ENCODE measurements at regions not wholly inside any gene's neighbourhood (a gene's known extent, or its start where the extent isn't known, plus 50 kb on each side); places are given as distances from the start of the nearest gene placed in this dataset.

GRCh38 chr1:84755216-84755615 is 65.0 kb upstream of the SSX2IP start:
- in situ Hi-C loops (cut with MboI; ENCODE audit: low pct_unique_long_range_greater_than_20kb, low sequenced_read_pairs, unreplicated experiment): loop anchor here (10.0 to 25.0 kb wide), 3 partner anchors 320 to 843 kb away; no protein-coding TSS in a partner anchor

GRCh38 chr1:84754386-84754703 is 64.1 kb upstream of the SSX2IP start:
- in situ Hi-C loops (cut with MboI; ENCODE audit: low pct_unique_long_range_greater_than_20kb, low sequenced_read_pairs, unreplicated experiment): loop anchor here (10.0 to 25.0 kb wide), 3 partner anchors 320 to 842 kb away; no protein-coding TSS in a partner anchor
- DNase-seq (ENCODE audit: low spot score): no peak
- TF ChIP-seq CTCF (IDR thresholded peaks at IDR 0.05; ENCODE audit: extremely low read depth, insufficient read depth, missing control alignments): no peak

More at GRCh38 chr1:84755216-84755615, 65.0 kb upstream of the SSX2IP start:
- no peak for TF ChIP-seq CTCF (IDR thresholded peaks at IDR 0.05; ENCODE audit: extremely low read depth, insufficient read depth, missing control alignments)
- DNase-seq (ENCODE audit: low spot score): no peak

GRCh38 chr1:84753516-84754385 is 63.5 kb upstream of the SSX2IP start:
- DNase-seq (ENCODE audit: low spot score): peak; percentile 78
- in situ Hi-C loops (cut with MboI; ENCODE audit: low pct_unique_long_range_greater_than_20kb, low sequenced_read_pairs, unreplicated experiment): loop anchor here (10.0 to 25.0 kb wide), 3 partner anchors 319 to 841 kb away; no protein-coding TSS in a partner anchor
- TF ChIP-seq CTCF (IDR thresholded peaks at IDR 0.05; ENCODE audit: extremely low read depth, insufficient read depth, missing control alignments): peak; percentile 95

GRCh38 chr1:84750110-84750730 is 60.0 kb upstream of the SSX2IP start:
- TF ChIP-seq CTCF (IDR thresholded peaks at IDR 0.05; ENCODE audit: extremely low read depth, insufficient read depth, missing control alignments): no peak
- in situ Hi-C loops (cut with MboI; ENCODE audit: low pct_unique_long_range_greater_than_20kb, low sequenced_read_pairs, unreplicated experiment): loop anchor here (10.0 to 25.0 kb wide), 3 partner anchors 315 to 838 kb away; no protein-coding TSS in a partner anchor
- no peak for DNase-seq (ENCODE audit: low spot score)

GRCh38 chr1:84749427-84749826 is 59.2 kb upstream of the SSX2IP start:
- DNase-seq (ENCODE audit: low spot score): no peak
- in situ Hi-C loops (cut with MboI; ENCODE audit: low pct_unique_long_range_greater_than_20kb, low sequenced_read_pairs, unreplicated experiment): loop anchor here (10.0 kb wide), 1 partner anchor 125 kb away; no protein-coding TSS in a partner anchor
- TF ChIP-seq CTCF (IDR thresholded peaks at IDR 0.05; ENCODE audit: extremely low read depth, insufficient read depth, missing control alignments): no peak

GRCh38 chr1:84748364-84748763 is 58.1 kb upstream of the SSX2IP start:
- in situ Hi-C loops (cut with MboI; ENCODE audit: low pct_unique_long_range_greater_than_20kb, low sequenced_read_pairs, unreplicated experiment): loop anchor here (10.0 kb wide), 1 partner anchor 124 kb away; no protein-coding TSS in a partner anchor
- no peak for DNase-seq (ENCODE audit: low spot score)
- no peak for TF ChIP-seq CTCF (IDR thresholded peaks at IDR 0.05; ENCODE audit: extremely low read depth, insufficient read depth, missing control alignments)
